ENCODE measurements at regions not wholly inside any gene's neighbourhood (a gene's known extent, or its start where the extent isn't known, plus 50 kb on each side); places are given as distances from the start of the nearest gene placed in this dataset.

DNA sequence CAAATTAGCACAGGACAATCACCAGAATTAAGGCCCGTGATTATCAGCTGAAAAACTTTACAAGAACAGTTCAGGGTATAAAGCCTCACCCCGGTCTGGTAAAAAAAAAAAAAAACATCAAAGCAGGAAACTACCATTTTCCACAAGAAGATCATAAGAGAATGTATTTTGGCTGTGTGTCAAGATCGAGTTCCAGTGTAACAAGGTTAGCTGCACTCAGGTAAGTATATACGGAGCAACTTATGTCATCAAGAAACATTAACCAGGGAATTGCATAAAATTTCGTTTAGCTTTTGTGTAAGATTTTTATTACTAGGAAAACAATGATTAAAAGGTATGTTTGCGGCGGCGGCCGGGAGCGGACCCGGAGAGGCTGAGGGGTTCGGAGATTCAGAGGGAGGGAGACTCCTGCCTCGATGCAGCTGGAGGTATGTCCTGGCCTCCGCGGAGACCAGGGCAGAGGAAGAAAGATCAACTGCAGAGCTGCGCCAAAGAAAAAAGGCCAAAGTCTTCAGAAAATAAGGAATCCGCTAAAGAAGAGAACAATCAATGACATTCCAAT, 533.8 kb upstream of the CNTNAP2 start:
- no peak overlapping the region for H3K4me2 ChIP-seq
- FAIRE-seq (no peak), ATAC-seq (no peak), DNase-seq (ENCODE audit: low read depth in 1 of 2, low spot score in 1 of 2) (no peak)
- TF ChIP-seq HOXB5 (CRISPR knock-in tag; IDR thresholded peaks at IDR 0.05) (no peak), E2F6 (IDR thresholded peaks at IDR 0.05; ENCODE audit: borderline replicate concordance, low read depth) (no peak), MAZ (IDR thresholded peaks at IDR 0.05; ENCODE audit: borderline replicate concordance, low read depth, low read length) (no peak), SREBF2 (IDR thresholded peaks at IDR 0.05) (no peak), CEBPB (IDR thresholded peaks at IDR 0.05) (no peak)
- 43% methylated on average over 17 of the region's 17 CpGs for WGBS (ENCODE audit: missing lambda C conversion rate)
- CTCF ChIA-PET: no interaction called here
- POLR2A ChIA-PET: no interaction called here
- no peaks in the 10 kb centered on the region for H3K4me1 ChIP-seq
- H3K4me3 ChIP-seq: no peak overlapping the region
- no peak overlapping the region for H3K27ac ChIP-seq
- peaks cover 3% of the 10 kb centered on the region; the same call in 1 of the 3 replicates for H3K9me3 ChIP-seq

GRCh38 chr7:145557805-145558204, 558.8 kb upstream of the CNTNAP2 start:
- H3K27ac ChIP-seq: no peak overlapping the region
- ATAC-seq (no peak), DNase-seq (ENCODE audit: low read depth in 1 of 2, low spot score in 1 of 2) (no peak), FAIRE-seq (no peak)
- no peak overlapping the region for H3K4me2 ChIP-seq
- ChIA-PET CTCF (no interaction called here), POLR2A (no interaction called here)
- H3K9me3 ChIP-seq: no peaks in the 10 kb centered on the region
- no peak overlapping the region for H3K4me3 ChIP-seq
- 0% methylated on average over 3 of the region's 3 CpGs for WGBS (ENCODE audit: missing lambda C conversion rate)
- TF ChIP-seq POLR2AphosphoS2 (conservative IDR thresholded peaks at IDR 0.05; ENCODE audit: low read length) (no peak), HMGXB4 (CRISPR knock-in tag; IDR thresholded peaks at IDR 0.05; ENCODE audit: borderline replicate concordance) (no peak), E2F6 (IDR thresholded peaks at IDR 0.05; ENCODE audit: borderline replicate concordance, low read depth) (no peak), HEYL (CRISPR knock-in tag; IDR thresholded peaks at IDR 0.05) (no peak), ZSCAN20 (CRISPR knock-in tag; IDR thresholded peaks at IDR 0.05) (no peak), HOXB5 (CRISPR knock-in tag; IDR thresholded peaks at IDR 0.05) (no peak), HES2 (IDR thresholded peaks at IDR 0.05) (no peak), NPAS2 (CRISPR knock-in tag; IDR thresholded peaks at IDR 0.05; ENCODE audit: borderline replicate concordance) (no peak), HOXA7 (CRISPR knock-in tag; IDR thresholded peaks at IDR 0.05) (no peak)
- H3K4me1 ChIP-seq: no peaks in the 10 kb centered on the region

- DNase-seq (ENCODE audit: low read depth in 1 of 2, low spot score in 1 of 2): no peak
- ChIA-PET POLR2A (no interaction called here), CTCF (no interaction called here)
- TF ChIP-seq TP53 (CRISPR knock-in tag; IDR thresholded peaks at IDR 0.05) (no peak), GATA3 (IDR thresholded peaks at IDR 0.05; ENCODE audit: borderline replicate concordance) (no peak), HOXA7 (CRISPR knock-in tag; IDR thresholded peaks at IDR 0.05) (no peak)
- Histone ChIP-seq H3K4me3 (no peak overlapping the region), H3K4me2 (no peak overlapping the region), H3K27ac (no peak overlapping the region), H3K4me1 (no peaks in the 10 kb centered on the region), H3K9me3 (no peaks in the 10 kb centered on the region; the same call in 2 of the 3 replicates)
- no peak for ATAC-seq
- FAIRE-seq: no peak
- 1% methylated on average over 2 of the region's 2 CpGs for WGBS (ENCODE audit: missing lambda C conversion rate)
Observed at GRCh38 chr7:145543242-145543641, 573.4 kb upstream of the CNTNAP2 start.

DNA sequence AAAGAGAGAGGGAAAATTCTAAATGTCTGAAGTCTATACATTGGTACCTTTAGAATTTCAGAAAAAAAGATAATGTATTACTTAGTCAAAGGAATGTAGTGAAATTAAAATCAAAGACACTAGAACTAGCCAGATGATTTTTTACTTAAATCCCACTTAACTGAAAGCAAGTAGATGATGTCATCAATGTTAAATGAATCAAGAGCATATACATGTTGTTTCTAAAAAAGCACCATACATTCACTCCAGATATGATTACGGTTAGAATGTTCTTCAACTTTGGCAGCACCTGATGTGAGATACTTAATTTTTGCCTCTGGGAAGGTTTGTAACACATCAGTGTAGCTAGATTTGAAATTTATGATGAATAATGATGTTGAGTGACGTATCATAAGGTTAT, 576.7 kb upstream of the CNTNAP2 start:
- 0% methylated on average over 2 of the region's 2 CpGs for WGBS (ENCODE audit: missing lambda C conversion rate)
- POLR2A ChIA-PET: no interaction called here
- Histone ChIP-seq H3K9me3 (peaks cover 4% of the 10 kb centered on the region; the same call in 1 of the 3 replicates), H3K4me1 (no peaks in the 10 kb centered on the region), H3K27ac (no peak overlapping the region), H3K4me2 (no peak overlapping the region), H3K4me3 (no peak overlapping the region)
- no peak for TF ChIP-seq SMC3 (IDR thresholded peaks at IDR 0.05)
- no peak for TF ChIP-seq BCL3 (IDR thresholded peaks at IDR 0.05)
- TF ChIP-seq, protein P1, sequence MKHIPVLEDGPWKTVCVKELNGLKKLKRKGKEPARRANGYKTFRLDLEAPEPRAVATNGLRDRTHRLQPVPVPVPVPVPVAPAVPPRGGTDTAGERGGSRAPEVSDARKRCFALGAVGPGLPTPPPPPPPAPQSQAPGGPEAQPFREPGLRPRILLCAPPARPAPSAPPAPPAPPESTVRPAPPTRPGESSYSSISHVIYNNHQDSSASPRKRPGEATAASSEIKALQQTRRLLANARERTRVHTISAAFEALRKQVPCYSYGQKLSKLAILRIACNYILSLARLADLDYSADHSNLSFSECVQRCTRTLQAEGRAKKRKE (CRISPR knock-in tag; IDR thresholded peaks at IDR 0.05; ENCODE audit: low read depth): no peak
- no peak for TF ChIP-seq HEYL (CRISPR knock-in tag; IDR thresholded peaks at IDR 0.05)
- FAIRE-seq: no peak
- CTCF ChIA-PET: no interaction called here
- ATAC-seq: no peak
- no peak for DNase-seq (ENCODE audit: low read depth in 1 of 2, low spot score in 1 of 2)

Data from A549 (cell line).